ENCODE measurements at regions not wholly inside any gene's neighbourhood (a gene's known extent, or its start where the extent isn't known, plus 50 kb on each side); places are given as distances from the start of the nearest gene placed in this dataset.

DNA sequence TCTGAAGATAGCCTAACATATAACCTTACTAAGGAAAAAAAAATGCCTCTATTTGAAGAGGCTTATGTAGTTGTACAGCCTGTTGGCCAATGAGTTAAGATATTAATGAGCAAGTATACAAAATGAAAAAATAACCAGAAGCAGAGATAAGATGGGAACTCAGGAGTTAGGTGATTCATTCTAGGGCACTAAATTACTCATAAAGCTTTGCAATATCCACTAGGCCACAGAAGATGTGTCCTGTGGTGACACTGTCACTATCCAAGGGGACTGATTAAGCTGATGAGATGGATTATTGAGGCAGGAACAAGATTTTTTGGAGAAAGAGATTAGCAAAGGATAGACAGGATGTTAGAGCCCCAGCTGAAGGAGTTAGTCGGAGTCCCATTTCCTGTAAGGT is 99.6 kb downstream of the LIG4 start:
- H3K27me3 ChIP-seq (replicated peaks; ENCODE audit: control insufficient read depth, insufficient read depth, low read length) = no peaks in the 10 kb centered on the region
- no peak overlapping the region for H3K4me3 ChIP-seq (replicated peaks; ENCODE audit: low read depth, low read length)
- no peak for DNase-seq (ENCODE audit: extremely low read depth, insufficient read length)
- TF ChIP-seq, protein P1, sequence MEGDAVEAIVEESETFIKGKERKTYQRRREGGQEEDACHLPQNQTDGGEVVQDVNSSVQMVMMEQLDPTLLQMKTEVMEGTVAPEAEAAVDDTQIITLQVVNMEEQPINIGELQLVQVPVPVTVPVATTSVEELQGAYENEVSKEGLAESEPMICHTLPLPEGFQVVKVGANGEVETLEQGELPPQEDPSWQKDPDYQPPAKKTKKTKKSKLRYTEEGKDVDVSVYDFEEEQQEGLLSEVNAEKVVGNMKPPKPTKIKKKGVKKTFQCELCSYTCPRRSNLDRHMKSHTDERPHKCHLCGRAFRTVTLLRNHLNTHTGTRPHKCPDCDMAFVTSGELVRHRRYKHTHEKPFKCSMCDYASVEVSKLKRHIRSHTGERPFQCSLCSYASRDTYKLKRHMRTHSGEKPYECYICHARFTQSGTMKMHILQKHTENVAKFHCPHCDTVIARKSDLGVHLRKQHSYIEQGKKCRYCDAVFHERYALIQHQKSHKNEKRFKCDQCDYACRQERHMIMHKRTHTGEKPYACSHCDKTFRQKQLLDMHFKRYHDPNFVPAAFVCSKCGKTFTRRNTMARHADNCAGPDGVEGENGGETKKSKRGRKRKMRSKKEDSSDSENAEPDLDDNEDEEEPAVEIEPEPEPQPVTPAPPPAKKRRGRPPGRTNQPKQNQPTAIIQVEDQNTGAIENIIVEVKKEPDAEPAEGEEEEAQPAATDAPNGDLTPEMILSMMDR (IDR thresholded peaks at IDR 0.05; ENCODE audit: insufficient read depth, low read length, poor library complexity, severe bottlenecking) = no peak
- H3K36me3 ChIP-seq (ENCODE audit: control insufficient read depth, insufficient read depth, low read length) = no peaks in the 10 kb centered on the region

DNA sequence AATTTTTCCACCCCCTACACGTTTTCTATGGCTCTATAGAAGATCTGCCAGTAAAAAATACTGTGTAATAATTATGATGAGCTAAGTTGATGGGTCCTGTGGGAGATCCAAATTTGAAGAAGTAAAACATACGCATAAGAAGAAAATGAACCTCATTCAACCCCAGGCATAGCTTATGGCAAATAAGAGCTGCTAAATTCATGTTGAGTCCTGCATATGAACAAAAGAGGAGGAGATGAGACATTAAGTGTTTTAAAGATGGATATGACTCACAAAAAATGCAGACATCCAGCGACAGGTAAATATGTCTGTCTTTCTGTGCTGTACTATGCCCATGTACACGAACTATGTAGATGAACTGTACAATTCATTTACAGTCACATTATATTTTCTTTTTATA is 101.9 kb downstream of the LIG4 start:
- DNase-seq (ENCODE audit: extremely low read depth, insufficient read length) = no peak
- TF ChIP-seq, protein P1 (IDR thresholded peaks at IDR 0.05; ENCODE audit: insufficient read depth, low read length, poor library complexity, severe bottlenecking) = no peak
- no peaks in the 10 kb centered on the region for H3K36me3 ChIP-seq (ENCODE audit: control insufficient read depth, insufficient read depth, low read length)
- no peaks in the 10 kb centered on the region for H3K27me3 ChIP-seq (replicated peaks; ENCODE audit: control insufficient read depth, insufficient read depth, low read length)
- H3K4me3 ChIP-seq (replicated peaks; ENCODE audit: low read depth, low read length) = no peak overlapping the region

DNA sequence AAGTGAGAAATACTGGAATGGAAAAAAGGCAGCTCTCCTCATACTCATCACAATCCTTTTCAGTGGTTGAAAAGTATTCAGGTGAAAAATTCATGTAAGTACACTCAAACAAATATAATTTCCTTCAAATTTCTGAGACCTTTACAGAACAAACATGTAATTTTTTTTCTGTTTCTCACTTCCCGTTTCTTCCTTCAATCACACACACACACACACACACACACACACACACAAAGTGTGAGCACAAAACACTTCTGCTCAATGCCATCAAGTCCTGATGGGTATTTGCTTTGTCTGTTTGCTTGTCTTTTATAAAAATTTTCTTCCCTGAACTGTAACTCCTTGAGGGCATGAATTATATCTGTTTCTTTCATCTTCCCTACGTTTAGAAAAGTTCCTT is 110.6 kb downstream of the LIG4 start:
- H3K27me3 ChIP-seq (replicated peaks; ENCODE audit: control insufficient read depth, insufficient read depth, low read length) = no peaks in the 10 kb centered on the region
- TF ChIP-seq, protein P1 (IDR thresholded peaks at IDR 0.05; ENCODE audit: insufficient read depth, low read length, poor library complexity, severe bottlenecking) = no peak

DNA sequence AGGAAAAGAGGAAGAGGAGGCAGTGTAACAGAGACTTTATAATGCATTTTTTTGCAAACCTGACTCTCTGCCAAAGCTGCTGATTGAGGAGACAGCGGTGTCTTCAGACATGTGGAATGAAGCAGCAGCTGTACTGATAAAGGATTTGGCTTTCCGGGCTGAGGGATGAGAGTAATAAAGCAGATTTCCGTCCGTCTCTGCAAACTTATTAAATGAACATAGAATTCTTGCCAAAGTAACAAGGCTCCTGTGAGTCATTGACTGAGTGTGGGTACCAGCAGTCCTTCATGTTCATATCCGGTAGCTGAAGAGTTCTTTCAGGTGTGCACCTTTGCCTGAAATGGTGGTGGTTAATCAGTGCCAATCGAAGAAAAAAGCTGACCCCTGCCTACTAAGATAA is 112.6 kb downstream of the LIG4 start:
- no peak for DNase-seq (ENCODE audit: extremely low read depth, insufficient read length)
- no peak overlapping the region for H3K4me3 ChIP-seq (replicated peaks; ENCODE audit: low read depth, low read length)
- no peaks in the 10 kb centered on the region for H3K36me3 ChIP-seq (ENCODE audit: control insufficient read depth, insufficient read depth, low read length)
- no peaks in the 10 kb centered on the region for H3K27me3 ChIP-seq (replicated peaks; ENCODE audit: control insufficient read depth, insufficient read depth, low read length)
- TF ChIP-seq, protein P1 (IDR thresholded peaks at IDR 0.05; ENCODE audit: insufficient read depth, low read length, poor library complexity, severe bottlenecking) = no peak

More for the DNA sequence above, 110.6 kb downstream of the LIG4 start:
- Histone ChIP-seq H3K4me3 (replicated peaks; ENCODE audit: low read depth, low read length) (no peak overlapping the region), H3K36me3 (ENCODE audit: control insufficient read depth, insufficient read depth, low read length) (no peaks in the 10 kb centered on the region)
- no peak for DNase-seq (ENCODE audit: extremely low read depth, insufficient read length)

DNA sequence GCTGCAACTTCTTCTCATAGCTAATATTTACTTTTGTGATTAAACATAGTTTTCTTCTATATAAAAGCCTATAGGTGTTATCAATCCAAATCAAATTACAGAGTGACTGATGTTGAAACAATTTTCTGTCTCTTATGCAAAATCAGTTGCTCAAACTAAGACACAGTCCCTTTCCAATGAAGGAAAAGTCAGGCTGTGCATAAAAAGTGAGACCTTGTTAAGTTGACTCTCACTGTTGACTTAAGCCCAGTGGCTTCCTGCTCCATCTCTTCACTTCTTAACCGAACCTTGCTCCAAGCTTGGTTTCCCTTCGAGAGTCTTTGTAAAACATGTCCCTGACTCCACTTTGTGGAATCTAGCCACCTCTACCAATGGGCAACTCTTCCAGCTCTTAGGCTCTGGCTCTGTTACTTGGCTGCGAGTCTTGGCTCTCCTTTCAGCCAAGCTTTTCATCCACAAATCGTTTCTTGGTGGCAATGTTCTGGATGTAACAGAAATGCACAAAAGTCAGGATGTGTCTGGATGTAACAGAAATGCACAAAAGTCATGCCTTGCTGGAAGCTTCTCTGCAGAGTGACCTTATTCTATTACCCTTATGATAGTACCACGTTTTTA is 118.9 kb downstream of the LIG4 start:
- TF ChIP-seq, protein P1 (IDR thresholded peaks at IDR 0.05; ENCODE audit: insufficient read depth, low read length, poor library complexity, severe bottlenecking) = no peak
- no peaks in the 10 kb centered on the region for H3K27me3 ChIP-seq (replicated peaks; ENCODE audit: control insufficient read depth, insufficient read depth, low read length)
- H3K4me3 ChIP-seq (replicated peaks; ENCODE audit: low read depth, low read length) = no peak overlapping the region

DNA sequence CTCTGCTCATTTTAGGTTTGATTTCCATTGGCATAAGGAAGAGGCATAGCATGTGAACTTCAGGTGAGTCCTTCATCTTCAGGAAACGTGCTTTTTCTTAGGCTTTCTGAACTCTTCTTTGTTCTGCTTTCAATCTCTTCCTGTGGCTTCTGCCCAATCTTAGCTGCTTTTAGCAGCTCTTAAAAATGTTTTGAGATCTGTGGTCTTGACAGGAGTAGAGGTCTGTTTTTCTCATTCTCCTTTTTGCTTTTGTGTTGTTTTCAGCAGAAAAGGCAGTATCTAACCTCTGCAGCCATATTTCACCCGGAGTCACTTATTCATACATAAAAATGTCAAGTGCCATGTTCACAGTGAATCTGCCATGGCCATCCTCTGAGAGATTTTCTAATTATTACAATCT is 120.3 kb downstream of the LIG4 start:
- no peaks in the 10 kb centered on the region for H3K27me3 ChIP-seq (replicated peaks; ENCODE audit: control insufficient read depth, insufficient read depth, low read length)
- no peaks in the 10 kb centered on the region for H3K36me3 ChIP-seq (ENCODE audit: control insufficient read depth, insufficient read depth, low read length)
- no peak overlapping the region for H3K4me3 ChIP-seq (replicated peaks; ENCODE audit: low read depth, low read length)
- no peak for DNase-seq (ENCODE audit: extremely low read depth, insufficient read length)
- TF ChIP-seq, protein P1 (IDR thresholded peaks at IDR 0.05; ENCODE audit: insufficient read depth, low read length, poor library complexity, severe bottlenecking) = no peak

More for the DNA sequence above, 118.9 kb downstream of the LIG4 start:
- no peaks in the 10 kb centered on the region for H3K36me3 ChIP-seq (ENCODE audit: control insufficient read depth, insufficient read depth, low read length)
- no peak for DNase-seq (ENCODE audit: extremely low read depth, insufficient read length)
